RCC 7860 (cell line): ENCODE measurements at regions not wholly inside any gene's neighbourhood (a gene's known extent, or its start where the extent isn't known, plus 50 kb on each side); places are given as distances from the start of the nearest gene placed in this dataset.
"Not testable (repeated sequence)": the region's sequence is repeated elsewhere in the genome, so short reads cannot be mapped to it uniquely, and the experiment has no call there.

ENCODE experiments used
- DNase-seq: peaks from one replicate; pipeline ENCODE4 v3.0.0-alpha.2; 2015; ENCODE audit warnings: low spot score
- FAIRE-seq: peaks from 2 replicates; lab custom pipeline; 2012; peaks lifted over from hg19 to GRCh38; lab: Jason Lieb, UNC

GRCh38 chr9:113739605-113740507 is 136.3 kb upstream of the ZNF618 start:
- DNase-seq, FAIRE-seq: not testable (repeated sequence)

GRCh38 chr9:113740508-113741500 is 135.3 kb upstream of the ZNF618 start:
- peak; percentile 64 for DNase-seq
- FAIRE-seq: peak; percentile 62

GRCh38 chr9:113741886-113742854 is 133.9 kb upstream of the ZNF618 start:
- no peak for FAIRE-seq

GRCh38 chr9:113742878-113743277 is 133.2 kb upstream of the ZNF618 start:
- DNase-seq: no peak
- FAIRE-seq: no peak

More at GRCh38 chr9:113741886-113742854, 133.9 kb upstream of the ZNF618 start:
- DNase-seq: no peak

GRCh38 chr9:113746486-113746885 is 129.6 kb upstream of the ZNF618 start:
- DNase-seq (no peak), FAIRE-seq (no peak)

GRCh38 chr9:113748135-113748534 is 128.0 kb upstream of the ZNF618 start:
- FAIRE-seq: no peak

GRCh38 chr9:113753398-113754119 is 122.5 kb upstream of the ZNF618 start:
- no peak for FAIRE-seq
- DNase-seq: no peak

More at GRCh38 chr9:113748135-113748534, 128.0 kb upstream of the ZNF618 start:
- DNase-seq: no peak

- FAIRE-seq: no peak
- DNase-seq: no peak
These were observed 121.4 kb upstream of the ZNF618 start for GRCh38 chr9:113754739-113755138.

GRCh38 chr9:113755433-113755832 is 120.7 kb upstream of the ZNF618 start:
- DNase-seq (no peak), FAIRE-seq (no peak)

GRCh38 chr9:113756476-113757192 is 119.5 kb upstream of the ZNF618 start:
- no peak for FAIRE-seq
- DNase-seq: no peak

- FAIRE-seq: no peak
- DNase-seq: no peak
These were observed 112.7 kb upstream of the ZNF618 start for GRCh38 chr9:113763429-113763828.

- DNase-seq: no peak
- no peak for FAIRE-seq
These were observed 111.5 kb upstream of the ZNF618 start for GRCh38 chr9:113764572-113764971.

- no peak for FAIRE-seq
- DNase-seq: no peak
These were observed 106.7 kb upstream of the ZNF618 start for GRCh38 chr9:113769412-113769811.

- no peak for FAIRE-seq
- no peak for DNase-seq
These were observed 105.7 kb upstream of the ZNF618 start for GRCh38 chr9:113770396-113770795.

GRCh38 chr9:113771199-113771598 is 104.9 kb upstream of the ZNF618 start:
- DNase-seq (no peak), FAIRE-seq (no peak)

GRCh38 chr9:113772121-113772810 is 103.8 kb upstream of the ZNF618 start:
- FAIRE-seq (no peak), DNase-seq (no peak)

- no peak for DNase-seq
- FAIRE-seq: no peak
These were observed 101.1 kb upstream of the ZNF618 start for GRCh38 chr9:113774963-113775362.

- FAIRE-seq (no peak), DNase-seq (no peak)
These were observed 100.4 kb upstream of the ZNF618 start for GRCh38 chr9:113775749-113776148.
